ENCODE measurements at regions not wholly inside any gene's neighbourhood (a gene's known extent, or its start where the extent isn't known, plus 50 kb on each side); places are given as distances from the start of the nearest gene placed in this dataset.
A peak's percentile ranks its signal among the peaks of the same experiment; 100 is the strongest.

DNA sequence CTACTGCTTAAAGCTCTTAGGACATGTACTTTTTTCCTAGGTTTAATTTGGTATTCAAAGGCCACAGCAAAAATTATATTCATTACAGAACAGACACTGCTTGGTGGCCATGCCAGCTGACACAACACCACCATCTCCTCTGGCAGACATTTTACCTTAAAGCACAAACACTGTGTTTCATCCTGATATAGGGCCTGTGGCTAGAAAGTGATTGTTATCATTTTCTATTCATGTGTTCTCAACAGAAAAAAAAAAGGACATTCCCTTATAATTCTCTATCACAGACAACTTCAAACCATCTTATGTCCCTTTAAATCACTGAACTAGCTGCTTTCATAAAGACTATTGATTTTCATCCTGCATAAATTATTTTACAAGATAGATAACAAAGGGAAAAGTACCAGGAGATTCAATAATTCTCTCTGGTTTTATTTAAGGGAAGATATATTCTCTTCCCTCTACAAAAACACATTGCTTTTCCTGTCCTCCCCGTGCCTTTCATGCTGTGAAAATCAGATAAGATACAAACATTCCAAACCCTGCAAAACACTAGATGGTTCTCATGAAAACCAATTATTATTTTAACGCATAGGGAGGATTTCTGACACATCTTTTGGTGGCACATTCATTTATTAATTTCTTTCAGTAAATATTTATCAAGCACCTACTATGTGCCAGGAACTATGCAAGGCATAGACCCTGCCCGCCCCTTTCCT, 139.3 kb upstream of the TMCC3 start:
- no peak for FAIRE-seq

DNA sequence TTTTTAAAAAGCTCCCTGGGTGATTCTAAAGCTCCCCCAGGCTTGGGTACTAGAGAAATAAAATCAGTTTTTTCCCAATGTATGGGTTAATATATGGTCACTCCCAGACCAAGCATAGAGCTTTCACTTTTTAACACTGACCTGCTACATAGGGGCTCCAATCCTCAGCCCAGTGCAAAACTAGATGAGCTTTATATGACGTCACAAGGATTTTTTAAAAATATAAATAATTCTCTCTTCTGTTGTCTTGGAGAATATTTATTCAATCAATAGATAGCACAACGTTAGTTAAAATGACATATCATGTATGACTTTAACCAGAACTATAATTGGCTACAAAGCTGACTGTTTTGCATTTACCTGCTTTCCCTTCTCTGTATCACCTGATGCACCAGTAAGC, 137.9 kb upstream of the TMCC3 start:
- FAIRE-seq (no peak), DNase-seq (ENCODE audit: insufficient read length, low spot score) (no peak)

More for the DNA sequence above, 139.3 kb upstream of the TMCC3 start:
- DNase-seq (ENCODE audit: insufficient read length, low spot score), result no peak

GRCh38 chr12:94786906-94787305, 136.5 kb upstream of the TMCC3 start:
- DNase-seq (ENCODE audit: insufficient read length, low spot score) (no peak), FAIRE-seq (no peak)

GRCh38 chr12:94783862-94784261, 133.5 kb upstream of the TMCC3 start:
- FAIRE-seq, result peak; percentile 9
- no peak for DNase-seq (ENCODE audit: insufficient read length, low spot score)

GRCh38 chr12:94783343-94783742, 133.0 kb upstream of the TMCC3 start:
- FAIRE-seq, result no peak
- DNase-seq (ENCODE audit: insufficient read length, low spot score), result no peak

- DNase-seq (ENCODE audit: insufficient read length, low spot score) (no peak), FAIRE-seq (no peak)
These were observed 131.5 kb upstream of the TMCC3 start for GRCh38 chr12:94781835-94782234.

DNA sequence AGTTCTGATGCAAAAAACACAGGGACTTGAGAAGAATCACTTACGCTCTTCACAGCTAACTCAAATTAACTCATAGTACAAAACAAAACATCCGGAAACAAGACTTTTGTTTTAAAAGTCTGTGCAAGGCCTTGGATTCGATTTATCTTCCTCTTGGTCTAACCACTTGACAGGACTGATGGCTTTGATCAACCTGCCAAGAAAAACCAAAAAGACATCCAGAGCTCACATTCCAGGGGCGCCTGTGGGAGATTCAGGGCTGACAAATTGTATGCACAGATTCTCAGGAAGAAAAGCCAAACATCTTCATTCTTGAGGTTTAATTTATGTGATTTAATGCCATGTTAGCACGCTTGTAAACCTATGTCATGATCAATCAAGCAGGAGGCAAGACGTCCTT, 129.1 kb upstream of the TMCC3 start:
- FAIRE-seq (peak; percentile 81), DNase-seq (ENCODE audit: insufficient read length, low spot score) (peak; percentile 62)

DNA sequence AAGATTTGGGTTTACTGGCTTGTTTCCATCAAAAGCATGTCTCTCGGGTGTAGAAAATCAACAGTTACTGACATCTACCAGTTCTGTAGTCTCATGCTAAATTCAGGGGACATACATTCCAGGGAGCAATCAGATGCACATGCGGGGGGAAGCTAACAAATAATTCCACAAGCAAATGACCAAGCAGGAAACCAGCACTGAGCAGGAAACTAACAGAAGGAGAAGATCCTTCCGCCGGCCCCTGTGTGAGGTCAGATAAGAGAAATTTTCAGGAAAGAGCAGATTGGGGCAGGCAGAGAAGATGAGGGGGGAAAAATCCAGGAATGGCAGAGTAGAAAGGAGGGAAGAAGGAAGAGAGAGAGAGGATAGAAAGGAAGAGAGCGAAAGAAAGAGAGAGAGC, 127.6 kb upstream of the TMCC3 start:
- no peak for FAIRE-seq
- no peak for DNase-seq (ENCODE audit: insufficient read length, low spot score)

DNA sequence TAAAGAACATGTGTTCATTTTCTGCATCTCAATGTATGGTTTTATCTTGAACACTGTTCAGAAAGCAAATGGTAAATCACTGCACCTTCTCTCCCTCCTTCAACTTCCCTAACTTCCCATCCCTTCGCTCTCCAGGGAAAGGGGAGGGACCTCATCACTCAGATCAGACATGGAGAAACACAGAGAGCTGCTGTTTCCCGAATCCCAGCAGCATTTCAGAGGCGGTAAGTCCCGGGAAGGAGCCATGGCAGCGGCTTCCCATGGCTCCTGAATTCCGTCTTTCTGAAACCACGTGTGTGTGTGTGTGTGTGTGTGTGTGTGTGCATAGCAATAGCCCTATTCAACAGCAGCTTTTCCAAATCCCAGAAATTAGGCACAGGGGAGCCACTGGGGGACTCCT, 125.4 kb upstream of the TMCC3 start:
- FAIRE-seq (no peak), DNase-seq (ENCODE audit: insufficient read length, low spot score) (no peak)

DNA sequence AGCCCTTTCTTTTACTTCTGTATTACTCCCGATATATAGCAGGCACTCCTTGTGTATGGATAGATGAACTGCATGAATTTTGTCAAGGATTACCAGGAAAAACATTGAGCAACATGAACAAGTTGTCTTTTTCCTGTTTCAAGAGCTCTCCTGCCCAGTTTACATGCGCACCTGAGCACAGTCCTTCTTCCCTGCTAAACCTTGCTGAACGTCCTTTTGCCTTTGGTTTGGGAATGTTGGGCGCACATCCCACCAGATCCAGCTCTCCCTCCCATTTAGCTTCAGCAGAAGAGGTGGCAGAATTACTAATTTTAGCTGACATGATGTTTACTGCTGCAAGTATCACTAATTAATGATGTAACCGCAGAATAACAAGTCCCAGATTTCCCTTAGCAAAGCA, 121.4 kb upstream of the TMCC3 start:
- FAIRE-seq (no peak), DNase-seq (ENCODE audit: insufficient read length, low spot score) (no peak)

- FAIRE-seq, result no peak
- no peak for DNase-seq (ENCODE audit: insufficient read length, low spot score)
These were observed 120.8 kb upstream of the TMCC3 start for GRCh38 chr12:94771199-94771598.

GRCh38 chr12:94770791-94771190, 120.4 kb upstream of the TMCC3 start:
- DNase-seq (ENCODE audit: insufficient read length, low spot score) (no peak), FAIRE-seq (no peak)

DNA sequence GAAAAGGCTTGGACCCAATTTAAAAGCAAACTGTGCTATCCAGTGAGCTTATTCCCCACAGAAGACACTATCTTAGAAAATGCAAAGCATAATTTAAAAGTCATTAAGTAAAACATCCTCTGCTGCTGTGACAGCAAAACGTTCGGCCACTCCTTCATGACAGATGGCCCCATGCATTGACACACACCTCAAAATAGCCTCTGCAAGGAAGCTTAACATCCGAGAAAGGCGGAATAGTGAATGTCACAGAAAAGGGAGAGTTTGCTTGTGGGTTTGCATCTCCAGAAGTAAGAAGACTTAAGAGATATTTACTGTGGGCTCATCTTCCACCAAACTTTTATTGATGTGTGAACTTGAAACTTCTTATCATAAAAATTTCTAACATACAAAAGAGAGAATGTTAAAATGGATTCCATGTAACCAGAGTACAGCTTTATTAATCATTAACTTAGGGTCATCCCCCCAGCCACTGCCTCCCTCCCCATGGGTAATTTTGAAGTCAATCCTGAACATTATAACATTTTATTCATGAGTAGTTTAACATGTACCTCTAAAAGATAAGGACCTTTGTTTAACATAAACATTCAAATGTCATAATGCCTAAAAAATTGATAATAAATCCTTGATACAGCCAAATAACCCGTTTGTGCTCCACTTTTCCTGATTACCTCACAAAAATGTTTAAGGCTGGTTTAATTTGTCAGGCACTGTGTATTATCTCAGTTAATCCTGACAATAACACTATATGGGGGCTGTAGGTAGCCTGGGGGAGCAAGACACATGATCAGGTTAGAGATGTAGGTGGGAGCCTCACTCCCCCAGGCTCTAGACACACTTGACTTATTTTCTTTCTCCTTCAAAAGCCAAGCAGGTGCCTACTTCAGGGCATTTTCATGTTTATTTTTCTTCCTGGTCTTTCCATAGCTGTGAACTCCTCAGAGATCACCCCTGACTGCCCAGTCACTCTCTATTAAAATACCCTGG, 119.7 kb upstream of the TMCC3 start:
- FAIRE-seq (no peak), DNase-seq (ENCODE audit: insufficient read length, low spot score) (no peak)

GRCh38 chr12:94769047-94769420, 118.7 kb upstream of the TMCC3 start:
- FAIRE-seq, result no peak

GRCh38 chr12:94768398-94769046, 118.2 kb upstream of the TMCC3 start:
- no peak for FAIRE-seq
- no peak for DNase-seq (ENCODE audit: insufficient read length, low spot score)

More at GRCh38 chr12:94769047-94769420, 118.7 kb upstream of the TMCC3 start:
- no peak for DNase-seq (ENCODE audit: insufficient read length, low spot score)

- no peak for DNase-seq (ENCODE audit: insufficient read length, low spot score)
- no peak for FAIRE-seq
These were observed 117.6 kb upstream of the TMCC3 start for GRCh38 chr12:94767956-94768355.

- DNase-seq (ENCODE audit: insufficient read length, low spot score), result no peak
- FAIRE-seq, result no peak
These were observed 116.0 kb upstream of the TMCC3 start for GRCh38 chr12:94766397-94766796.

DNA sequence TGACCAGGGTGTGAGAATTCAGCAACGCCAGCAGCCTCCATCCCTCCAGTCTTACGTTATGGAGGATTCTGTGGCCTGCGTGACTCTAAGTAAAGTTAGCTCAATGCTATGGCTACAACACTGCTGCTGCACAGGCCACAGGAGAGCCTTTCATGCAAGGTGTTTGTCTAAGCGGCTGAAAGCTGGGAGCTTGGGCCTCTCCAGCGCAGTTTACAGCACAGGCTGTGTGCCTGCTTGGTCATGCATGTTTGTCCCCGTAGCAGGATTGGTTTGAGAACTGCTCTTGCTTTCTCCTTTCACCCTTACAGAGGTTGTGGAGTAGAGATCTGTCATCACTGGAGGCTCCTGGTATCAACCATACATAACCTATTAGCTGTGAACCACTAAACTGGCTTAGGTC, 113.1 kb upstream of the TMCC3 start:
- DNase-seq (ENCODE audit: insufficient read length, low spot score), result no peak
- no peak for FAIRE-seq

DNA sequence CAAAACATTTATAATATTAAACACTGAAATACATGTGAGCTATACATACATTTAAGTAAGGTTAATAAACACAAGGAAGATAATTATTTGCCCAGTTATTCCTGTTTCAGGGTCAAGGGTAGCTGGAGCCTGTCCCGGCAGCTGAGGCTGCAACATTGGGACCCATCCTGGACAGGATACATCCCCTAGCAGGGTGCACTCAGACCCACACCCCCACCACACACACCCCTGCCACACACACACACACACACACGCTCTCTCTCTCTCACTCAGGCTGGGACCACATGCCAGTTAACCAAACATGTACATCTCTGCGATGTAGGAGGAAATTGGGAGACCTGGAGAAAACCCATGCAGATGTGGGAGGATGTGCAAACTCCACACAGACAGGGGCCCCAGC, 112.6 kb upstream of the TMCC3 start:
- DNase-seq (ENCODE audit: insufficient read length, low spot score), result no peak
- FAIRE-seq, result no peak

- DNase-seq (ENCODE audit: insufficient read length, low spot score) (no peak), FAIRE-seq (peak; percentile 9)
These were observed 112.0 kb upstream of the TMCC3 start for GRCh38 chr12:94762259-94762942.

GRCh38 chr12:94761559-94761958, 111.2 kb upstream of the TMCC3 start:
- FAIRE-seq (peak; percentile 71), DNase-seq (ENCODE audit: insufficient read length, low spot score) (peak; percentile 48)
